ENCODE measurements at regions not wholly inside any gene's neighbourhood (a gene's known extent, or its start where the extent isn't known, plus 50 kb on each side); places are given as distances from the start of the nearest gene placed in this dataset.

- Histone ChIP-seq H3K27ac (no peak overlapping the region), H3K36me3 (replicated peaks; ENCODE audit: insufficient read depth, low read depth) (no peaks in the 10 kb centered on the region), H3K9me2 (replicated peaks; ENCODE audit: insufficient read depth) (no peaks in the 10 kb centered on the region), H3K79me2 (no peaks in the 10 kb centered on the region), H3K4me2 (no peak overlapping the region), H4K20me1 (ENCODE audit: insufficient read depth, poor library complexity, severe bottlenecking) (no peaks in the 10 kb centered on the region), H2AFZ (no peak overlapping the region), H3K27me3 (no peaks in the 10 kb centered on the region), H3K4me3 (no peak overlapping the region), H3K4me1 (ENCODE audit: insufficient read depth) (no peaks in the 10 kb centered on the region), H3K9me3 (ENCODE audit: low read depth) (no peaks in the 10 kb centered on the region)
- DNase-seq (ENCODE audit: low spot score): no peak
- TF ChIP-seq EZH2 (IDR thresholded peaks at IDR 0.05; ENCODE audit: borderline replicate concordance) (no peak), CTCF (IDR thresholded peaks at IDR 0.05; ENCODE audit: poor library complexity) (no peak), EZH2phosphoT487 (IDR thresholded peaks at IDR 0.05; ENCODE audit: low read depth, severe bottlenecking, unreplicated experiment) (no peak)
- WGBS (ENCODE audit: low lambda C conversion rate, missing lambda C conversion rate): 62% methylated on average over 5 of the region's 5 CpGs
These were observed 1450.5 kb downstream of the EFNB2 start for GRCh38 chr13:105084931-105085330.

GRCh38 chr13:105083992-105084391, 1451.5 kb downstream of the EFNB2 start:
- 70% methylated on average over 3 of the region's 3 CpGs for WGBS (ENCODE audit: low lambda C conversion rate, missing lambda C conversion rate)
- Histone ChIP-seq H3K4me3 (no peak overlapping the region), H4K20me1 (ENCODE audit: insufficient read depth, poor library complexity, severe bottlenecking) (no peaks in the 10 kb centered on the region), H2AFZ (no peak overlapping the region), H3K27ac (no peak overlapping the region), H3K79me2 (no peaks in the 10 kb centered on the region), H3K27me3 (no peaks in the 10 kb centered on the region), H3K4me2 (no peak overlapping the region), H3K36me3 (replicated peaks; ENCODE audit: insufficient read depth, low read depth) (no peaks in the 10 kb centered on the region), H3K9me2 (replicated peaks; ENCODE audit: insufficient read depth) (no peaks in the 10 kb centered on the region), H3K4me1 (ENCODE audit: insufficient read depth) (no peaks in the 10 kb centered on the region), H3K9me3 (ENCODE audit: low read depth) (no peaks in the 10 kb centered on the region)
- DNase-seq (ENCODE audit: low spot score): no peak
- TF ChIP-seq EZH2 (IDR thresholded peaks at IDR 0.05; ENCODE audit: borderline replicate concordance): no peak
- TF ChIP-seq CTCF (IDR thresholded peaks at IDR 0.05; ENCODE audit: poor library complexity): no peak
- no peak for TF ChIP-seq EZH2phosphoT487 (IDR thresholded peaks at IDR 0.05; ENCODE audit: low read depth, severe bottlenecking, unreplicated experiment)

GRCh38 chr13:105074755-105075154, 1460.7 kb downstream of the EFNB2 start:
- Histone ChIP-seq H3K9me3 (ENCODE audit: low read depth) (no peaks in the 10 kb centered on the region), H3K36me3 (replicated peaks; ENCODE audit: insufficient read depth, low read depth) (no peaks in the 10 kb centered on the region), H2AFZ (no peak overlapping the region), H3K4me3 (no peak overlapping the region), H3K9me2 (replicated peaks; ENCODE audit: insufficient read depth) (no peaks in the 10 kb centered on the region), H3K4me1 (ENCODE audit: insufficient read depth) (no peaks in the 10 kb centered on the region), H4K20me1 (ENCODE audit: insufficient read depth, poor library complexity, severe bottlenecking) (no peaks in the 10 kb centered on the region), H3K79me2 (no peaks in the 10 kb centered on the region), H3K27me3 (no peaks in the 10 kb centered on the region), H3K27ac (no peak overlapping the region), H3K4me2 (no peak overlapping the region)
- no peak for DNase-seq (ENCODE audit: low spot score)
- no peak for TF ChIP-seq EZH2 (IDR thresholded peaks at IDR 0.05; ENCODE audit: borderline replicate concordance)
- TF ChIP-seq CTCF (IDR thresholded peaks at IDR 0.05; ENCODE audit: poor library complexity): no peak
- no peak for TF ChIP-seq EZH2phosphoT487 (IDR thresholded peaks at IDR 0.05; ENCODE audit: low read depth, severe bottlenecking, unreplicated experiment)
- WGBS (ENCODE audit: low lambda C conversion rate, missing lambda C conversion rate): 82% methylated on average over 2 of the region's 2 CpGs

- H3K27me3 ChIP-seq: no peaks in the 10 kb centered on the region
- no peaks in the 10 kb centered on the region for H3K79me2 ChIP-seq
- 96% methylated on average over 13 of the region's 13 CpGs for WGBS (ENCODE audit: low lambda C conversion rate, missing lambda C conversion rate)
- H3K4me2 ChIP-seq: no peak overlapping the region
- no peaks in the 10 kb centered on the region for H4K20me1 ChIP-seq (ENCODE audit: insufficient read depth, poor library complexity, severe bottlenecking)
- no peaks in the 10 kb centered on the region for H3K9me3 ChIP-seq (ENCODE audit: low read depth)
- no peak for TF ChIP-seq CTCF (IDR thresholded peaks at IDR 0.05; ENCODE audit: poor library complexity)
- no peak for TF ChIP-seq EZH2 (IDR thresholded peaks at IDR 0.05; ENCODE audit: borderline replicate concordance)
- TF ChIP-seq EZH2phosphoT487 (IDR thresholded peaks at IDR 0.05; ENCODE audit: low read depth, severe bottlenecking, unreplicated experiment): no peak
- no peak for DNase-seq (ENCODE audit: low spot score)
- no peaks in the 10 kb centered on the region for H3K9me2 ChIP-seq (replicated peaks; ENCODE audit: insufficient read depth)
- H3K4me3 ChIP-seq: no peak overlapping the region
- H3K4me1 ChIP-seq (ENCODE audit: insufficient read depth): no peaks in the 10 kb centered on the region
- H3K36me3 ChIP-seq (replicated peaks; ENCODE audit: insufficient read depth, low read depth): no peaks in the 10 kb centered on the region
- no peak overlapping the region for H2AFZ ChIP-seq
- H3K27ac ChIP-seq: no peak overlapping the region
These were observed 1462.4 kb downstream of the EFNB2 start for GRCh38 chr13:105073041-105073440.

Measured in hepatocyte (in vitro differentiated cells).